ENCODE measurements at regions not wholly inside any gene's neighbourhood (a gene's known extent, or its start where the extent isn't known, plus 50 kb on each side); places are given as distances from the start of the nearest gene placed in this dataset.

DNA sequence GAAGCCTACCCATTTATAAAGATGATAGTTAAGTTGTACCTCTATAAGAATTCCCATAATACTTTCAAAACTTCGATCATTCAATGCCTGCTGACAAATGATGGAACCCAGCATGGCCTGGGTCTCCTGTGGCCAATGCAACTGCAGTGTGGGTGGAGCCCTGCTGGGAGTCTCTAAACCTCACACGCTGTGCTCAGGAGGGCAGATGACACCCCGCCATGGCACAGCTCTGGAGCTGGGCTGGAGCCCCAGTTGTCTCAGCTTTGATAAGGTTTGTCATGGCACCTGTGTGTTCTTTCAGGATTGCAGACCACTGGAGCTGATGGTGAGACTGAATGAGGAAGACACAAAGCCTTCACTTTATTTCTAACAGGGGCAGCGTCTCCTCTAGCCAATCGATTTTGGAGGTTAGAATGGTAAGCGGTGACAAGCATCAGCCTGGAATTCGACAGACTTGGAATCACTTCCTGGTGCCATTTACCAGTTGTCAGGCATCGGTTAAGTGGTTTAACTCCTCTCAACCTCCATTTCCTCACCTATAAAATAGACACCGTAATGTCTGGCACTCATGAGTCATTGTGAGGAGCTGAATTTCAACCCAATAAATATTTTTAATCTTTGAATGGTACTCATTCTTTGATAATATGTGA lies 383.6 kb upstream of the SALL3 start:
- DNase-seq (ENCODE audit: low read depth), result no peak

DNA sequence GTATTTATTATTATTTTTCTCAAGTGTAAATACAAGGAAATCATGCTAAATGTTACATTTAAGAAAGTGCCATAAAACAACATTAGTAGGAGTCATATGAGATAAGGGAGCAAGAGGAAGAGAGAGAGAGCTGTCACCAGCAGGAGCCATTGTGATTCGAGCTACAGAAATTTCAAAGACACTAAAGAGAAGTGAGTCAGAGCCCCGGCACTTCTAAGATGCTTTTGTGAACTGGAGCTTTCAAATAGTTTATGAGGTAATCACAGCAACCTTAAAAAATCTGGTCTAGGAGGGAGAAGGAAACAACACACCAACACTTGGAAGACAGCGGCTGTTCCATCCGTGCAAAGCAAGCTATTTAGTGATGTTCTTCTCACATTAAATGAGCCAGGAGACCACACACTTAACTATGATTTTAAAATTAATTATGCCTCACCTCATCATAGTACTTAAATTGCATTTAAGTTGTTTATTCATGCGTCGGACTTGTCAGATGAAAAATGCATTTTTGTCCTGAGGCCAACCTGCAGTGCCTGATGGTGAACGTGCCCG lies 382.7 kb upstream of the SALL3 start:
- DNase-seq (ENCODE audit: low read depth), result no peak

DNA sequence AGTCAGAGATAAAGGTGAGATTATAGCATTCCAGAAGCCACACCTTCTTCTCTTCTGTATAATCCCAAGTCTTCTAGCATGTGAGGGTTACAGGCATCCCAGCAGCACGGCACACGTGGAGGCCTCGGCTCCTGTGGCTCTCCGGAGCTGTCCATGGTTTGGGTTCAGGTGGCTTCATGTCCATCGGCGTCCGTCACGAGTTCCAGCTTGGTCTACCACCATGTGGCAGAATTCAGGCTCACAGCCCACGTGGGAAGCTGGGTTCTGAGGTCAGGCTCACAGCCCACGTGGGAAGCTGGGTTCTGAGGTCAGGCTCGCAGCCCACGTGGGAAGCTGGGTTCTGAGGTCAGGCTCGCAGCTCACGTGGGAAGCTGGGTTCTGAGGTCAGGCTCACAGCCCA lies 378.3 kb upstream of the SALL3 start:
- DNase-seq (ENCODE audit: low read depth), result no peak

DNA sequence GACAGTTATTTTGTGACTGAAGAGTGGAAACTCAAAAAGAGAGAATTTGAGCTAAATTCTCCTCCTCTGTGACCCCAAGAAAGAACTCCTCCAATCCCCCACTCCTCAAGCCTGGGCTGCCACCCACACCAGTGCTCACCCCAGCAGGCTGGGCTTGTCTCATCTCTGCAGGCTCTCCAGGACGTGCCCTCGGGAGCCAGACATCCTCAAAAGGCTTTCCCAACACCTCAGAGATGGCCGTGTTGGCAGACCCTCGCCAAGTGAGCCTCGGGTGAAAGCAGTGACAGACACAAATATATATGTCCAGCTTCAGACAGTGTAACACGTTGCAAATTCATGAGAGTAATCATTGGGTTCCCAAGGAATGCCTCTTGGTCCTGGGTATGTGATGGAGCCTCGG lies 377.7 kb upstream of the SALL3 start:
- DNase-seq (ENCODE audit: low read depth), result no peak

DNA sequence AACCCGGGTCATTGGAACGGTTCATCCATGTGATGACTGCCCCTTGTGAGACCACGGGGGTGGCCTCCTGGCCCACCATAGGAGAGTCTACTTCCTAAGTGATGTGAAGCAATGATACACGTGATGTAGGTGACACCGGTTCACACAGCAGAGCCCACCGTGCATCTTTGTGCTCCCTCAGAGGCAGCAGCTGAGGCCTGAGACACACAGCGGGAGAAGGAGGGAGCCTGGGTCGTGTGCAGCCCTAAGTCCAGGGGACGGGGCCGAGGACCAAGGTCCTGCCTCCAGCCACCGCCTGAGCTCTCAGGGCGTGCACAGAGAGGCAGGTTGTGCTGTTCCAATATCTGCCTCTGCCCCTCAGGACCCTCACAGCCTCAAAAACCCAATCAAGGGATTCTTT lies 377.2 kb upstream of the SALL3 start:
- no peak for DNase-seq (ENCODE audit: low read depth)

DNA sequence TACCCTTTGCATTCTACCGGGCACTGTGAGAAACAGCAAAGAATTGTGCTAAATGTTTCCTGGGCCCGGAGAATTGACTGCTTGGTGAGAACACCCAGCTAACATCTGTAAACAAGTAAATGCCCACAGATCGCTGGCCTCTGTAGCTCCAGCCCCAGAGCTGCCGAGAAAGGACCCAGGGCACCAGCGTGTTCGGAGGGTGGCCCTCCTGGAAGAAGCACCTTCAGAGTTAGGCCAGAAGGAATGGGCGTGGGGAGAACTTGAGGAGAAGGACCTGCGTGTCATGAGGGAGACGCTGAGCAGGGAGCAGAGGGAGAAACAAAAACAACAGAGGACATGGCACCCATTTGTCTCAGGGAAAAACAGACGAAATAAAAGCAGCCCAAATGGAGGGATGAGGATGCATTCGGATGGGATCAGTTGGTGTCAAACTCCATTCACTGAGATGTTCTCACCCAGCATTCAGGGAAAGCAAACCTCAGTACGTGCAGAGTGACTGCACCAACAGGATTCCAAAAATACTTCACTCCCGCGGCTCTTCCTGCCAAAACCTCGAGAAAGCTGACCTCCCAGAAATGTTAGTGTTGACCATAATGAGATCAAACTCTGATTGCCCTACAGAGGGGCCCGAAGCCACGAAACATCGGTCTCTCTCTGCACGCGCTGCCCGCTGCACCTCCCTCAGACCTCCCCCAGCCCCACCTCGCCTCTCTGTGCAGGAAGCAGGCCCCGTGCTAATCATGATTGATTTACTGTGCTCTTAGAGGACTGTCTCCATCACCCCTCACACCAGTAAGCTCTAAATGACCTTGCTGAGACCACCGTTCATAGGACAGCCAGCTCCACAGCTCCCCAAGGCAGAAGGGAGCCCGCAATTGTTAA lies 376.3 kb upstream of the SALL3 start:
- no peak for DNase-seq (ENCODE audit: low read depth)

DNA sequence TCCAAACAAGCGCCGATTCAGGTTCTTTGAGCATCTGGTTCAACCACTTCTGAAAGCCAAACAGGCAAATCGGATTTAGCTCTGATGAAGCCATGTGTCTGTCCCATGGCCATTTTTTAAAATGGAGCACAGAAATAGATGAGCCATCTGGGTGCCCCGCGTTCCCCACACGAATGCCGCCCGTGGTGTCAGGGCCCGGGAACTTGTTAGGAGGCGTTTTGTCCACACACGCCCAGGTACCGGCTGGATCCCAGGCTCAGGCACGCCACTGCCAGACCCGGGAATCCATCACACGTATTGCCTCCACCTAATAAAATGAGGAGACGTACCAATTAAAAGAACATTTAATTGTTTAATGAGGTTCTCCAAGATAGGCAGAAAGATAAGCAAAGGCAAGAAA lies 374.4 kb upstream of the SALL3 start:
- DNase-seq (ENCODE audit: low read depth), result no peak

DNA sequence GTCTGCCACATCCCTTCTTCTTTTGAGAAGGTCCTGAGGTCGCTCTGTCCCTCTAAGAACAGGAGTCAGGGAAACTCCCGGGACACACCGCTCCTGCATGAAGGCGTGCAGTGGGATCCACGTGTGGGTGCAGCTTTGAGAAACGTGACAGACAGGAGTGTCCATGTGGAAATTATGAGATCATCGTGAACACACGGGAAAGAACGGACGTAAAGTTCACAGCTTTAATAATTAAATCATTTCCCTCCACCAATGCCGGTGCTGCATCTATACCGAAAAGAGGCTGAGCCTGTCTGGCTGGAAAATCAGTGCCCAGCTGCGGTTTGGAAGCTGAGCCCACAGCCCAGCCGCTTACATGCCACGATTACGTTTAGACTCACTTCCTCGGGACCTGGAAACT lies 372.4 kb upstream of the SALL3 start:
- no peak for DNase-seq (ENCODE audit: low read depth)

DNA sequence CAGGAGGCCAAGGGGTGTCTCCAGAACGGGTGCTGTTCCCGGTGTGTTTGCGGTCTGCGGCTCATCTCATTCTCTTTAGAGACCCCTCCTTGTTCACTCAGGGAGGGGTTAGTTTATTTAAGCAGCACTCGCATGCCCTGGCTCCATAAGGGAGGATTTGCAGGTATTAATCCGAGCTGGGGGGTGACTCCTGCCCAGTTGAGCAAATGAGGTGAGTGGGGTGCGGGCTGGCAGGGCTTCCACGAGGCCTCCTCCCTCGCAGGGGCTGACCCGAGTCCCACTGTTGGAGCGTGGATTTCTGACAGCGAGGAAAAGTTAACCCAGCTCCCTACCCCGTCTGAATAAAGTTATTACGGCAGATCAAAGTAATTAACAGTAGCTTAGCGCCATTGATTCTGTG lies 371.8 kb upstream of the SALL3 start:
- no peak for DNase-seq (ENCODE audit: low read depth)

DNA sequence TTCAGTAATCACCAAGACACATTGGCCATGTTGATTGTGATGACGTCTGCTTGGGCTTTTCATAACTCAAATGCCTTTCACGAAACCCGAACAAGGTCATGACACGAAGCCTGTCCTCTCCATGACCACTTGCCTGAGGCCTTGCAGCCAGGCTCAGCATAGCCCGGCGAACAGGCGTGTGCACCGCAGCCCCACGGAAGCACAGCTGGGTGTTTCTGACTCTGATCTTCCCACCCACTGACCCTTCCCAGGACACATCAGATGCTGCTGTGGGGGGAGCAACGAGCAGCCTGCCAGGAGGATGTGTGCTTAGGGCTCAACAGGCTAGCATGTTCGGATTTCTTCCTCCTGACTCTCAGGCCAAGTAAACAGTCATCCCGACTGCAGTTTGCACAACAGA lies 369.4 kb upstream of the SALL3 start:
- no peak for DNase-seq (ENCODE audit: low read depth)

DNA sequence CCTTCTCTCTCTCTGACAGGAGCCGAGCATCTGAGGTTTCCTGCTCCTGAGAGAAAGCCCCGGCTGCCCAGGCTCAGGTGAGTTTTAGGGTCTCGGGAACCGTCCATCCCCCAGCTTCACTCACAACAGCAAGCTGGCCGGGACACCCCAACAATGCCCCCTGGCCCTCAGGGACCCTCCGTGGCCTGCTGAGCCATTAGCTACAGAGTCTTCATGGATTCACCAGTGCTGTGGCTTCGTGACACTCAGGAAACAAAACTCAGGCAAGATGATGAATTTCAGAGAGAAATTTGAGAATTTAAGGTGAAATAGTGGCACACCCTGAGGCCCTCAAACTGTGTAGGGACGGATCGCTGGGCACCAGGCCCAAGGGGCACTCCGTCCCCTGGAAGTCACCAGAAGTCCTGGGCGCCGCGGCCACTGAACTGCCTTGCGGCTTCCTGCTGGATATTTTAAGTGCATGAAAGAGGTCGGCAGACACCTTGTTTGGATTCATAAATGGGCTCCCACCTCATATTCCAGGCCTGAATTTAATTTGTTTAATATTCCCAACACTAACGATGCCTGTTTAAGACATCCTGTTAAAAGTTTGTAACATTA lies 368.3 kb upstream of the SALL3 start:
- no peak for DNase-seq (ENCODE audit: low read depth)

DNA sequence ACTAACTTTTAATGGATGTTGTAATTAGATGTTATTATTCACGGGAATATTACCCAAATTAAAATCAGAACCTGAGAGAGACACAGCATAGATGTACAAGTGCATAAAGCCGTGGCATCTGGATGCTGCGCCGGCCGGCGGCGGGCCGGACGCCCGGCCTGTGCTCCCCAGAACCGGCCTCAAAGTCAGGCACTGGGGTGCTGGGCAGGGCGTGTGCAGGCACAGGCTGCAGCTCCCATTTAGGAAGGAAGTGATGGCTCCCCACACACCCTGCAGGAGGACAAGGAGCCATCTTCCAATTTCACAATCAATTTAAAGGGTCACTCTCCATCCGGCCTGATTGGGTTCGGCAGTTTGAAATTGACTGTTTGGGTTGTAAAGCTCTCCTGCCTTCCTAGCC lies 367.7 kb upstream of the SALL3 start:
- DNase-seq (ENCODE audit: low read depth), result no peak

DNA sequence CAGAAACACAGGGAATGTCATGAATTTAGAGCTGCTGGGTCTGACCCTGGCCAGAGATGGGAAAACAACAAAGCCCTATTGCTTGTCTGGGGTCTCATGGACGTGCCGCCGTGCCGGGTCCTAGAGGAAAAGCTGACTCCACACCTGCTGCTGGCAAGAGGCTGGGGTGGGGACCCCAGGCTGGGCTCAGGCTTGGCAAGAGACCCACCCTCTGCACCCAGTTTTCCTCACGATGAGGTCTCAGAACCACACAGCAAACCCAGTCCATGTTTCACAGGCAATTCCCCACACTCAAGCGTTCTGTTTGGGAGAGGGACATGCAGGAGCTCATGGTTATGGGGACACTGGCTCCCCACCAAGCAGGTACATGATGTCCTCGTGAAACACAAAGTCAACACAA lies 367.3 kb upstream of the SALL3 start:
- DNase-seq (ENCODE audit: low read depth), result no peak

DNA sequence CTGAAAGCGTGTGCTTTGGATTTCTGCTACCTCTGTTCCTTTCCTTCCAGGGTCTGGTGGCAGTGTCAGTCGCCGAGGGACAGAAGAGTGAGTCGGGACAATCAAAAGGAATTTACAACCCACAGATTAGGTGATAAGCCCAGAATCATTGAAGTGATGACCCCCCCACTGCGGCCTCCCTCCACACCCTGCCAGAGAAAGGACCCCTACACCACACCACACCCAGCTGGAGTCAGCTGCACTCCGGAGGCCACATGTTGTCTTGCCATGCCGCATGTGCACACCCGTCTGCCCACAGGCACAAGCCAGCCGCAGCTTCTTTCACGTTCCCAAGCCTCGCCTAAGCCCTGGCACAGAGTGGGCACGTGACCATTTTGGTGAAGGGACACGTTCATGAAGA lies 366.8 kb upstream of the SALL3 start:
- DNase-seq (ENCODE audit: low read depth), result no peak

DNA sequence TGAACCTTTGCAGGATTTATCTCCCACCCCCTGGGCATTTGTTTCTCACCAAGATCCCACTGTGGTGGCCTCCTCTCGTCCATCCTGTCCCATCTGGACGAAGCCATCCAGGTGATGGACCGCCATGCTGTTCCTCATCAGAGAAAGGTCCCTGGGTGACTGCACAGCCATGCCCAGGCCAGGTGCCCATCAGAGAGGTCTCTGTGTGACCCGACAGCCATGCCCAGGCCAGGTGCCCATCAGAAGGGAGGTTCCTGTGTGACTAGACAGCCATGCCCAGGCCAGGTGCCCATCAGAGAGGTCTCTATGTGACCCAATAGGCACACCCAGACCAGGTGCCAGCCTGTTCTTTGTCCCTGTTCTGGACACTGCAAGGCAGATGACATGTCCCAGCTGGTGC lies 360.9 kb upstream of the SALL3 start:
- no peak for DNase-seq (ENCODE audit: low read depth)

DNA sequence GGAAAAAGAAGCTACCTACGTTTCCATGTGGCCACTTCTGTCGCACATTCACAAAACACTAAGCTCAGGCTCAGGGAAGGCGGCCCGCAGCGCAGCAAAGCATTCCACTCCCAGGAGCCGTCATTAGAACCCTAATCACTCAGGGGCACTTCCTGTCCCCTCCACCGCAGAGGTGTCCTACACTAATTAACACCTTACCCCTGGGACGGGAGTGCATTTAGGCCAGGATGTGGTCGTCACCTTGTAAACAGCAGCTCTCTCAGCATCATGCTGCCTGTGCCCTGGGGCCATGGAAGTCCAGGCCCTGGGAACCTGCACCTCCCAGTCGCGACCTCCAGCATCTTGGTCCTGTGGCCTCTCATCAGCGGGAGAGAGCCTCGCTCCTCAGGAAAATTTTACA lies 359.8 kb upstream of the SALL3 start:
- DNase-seq (ENCODE audit: low read depth), result no peak

DNA sequence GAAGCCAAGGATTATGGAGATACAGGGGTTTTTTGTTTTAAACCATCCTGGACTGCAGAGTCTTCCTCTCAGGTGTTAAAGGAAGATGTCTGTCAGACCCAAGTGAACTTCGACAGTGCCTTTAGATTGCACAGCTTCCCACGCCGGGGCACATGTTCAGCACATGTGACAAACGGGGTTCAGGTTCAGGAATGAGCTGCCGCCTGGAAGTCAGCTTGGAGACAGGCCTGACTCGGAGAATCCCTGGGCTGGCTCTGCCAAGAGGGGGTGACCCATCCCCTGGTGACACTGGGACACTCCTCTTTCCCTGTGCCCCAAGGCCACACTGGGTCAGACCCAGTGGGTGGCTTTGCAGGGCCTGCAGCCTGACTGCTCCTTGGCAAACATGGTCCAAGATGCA lies 359.3 kb upstream of the SALL3 start:
- DNase-seq (ENCODE audit: low read depth), result no peak

DNA sequence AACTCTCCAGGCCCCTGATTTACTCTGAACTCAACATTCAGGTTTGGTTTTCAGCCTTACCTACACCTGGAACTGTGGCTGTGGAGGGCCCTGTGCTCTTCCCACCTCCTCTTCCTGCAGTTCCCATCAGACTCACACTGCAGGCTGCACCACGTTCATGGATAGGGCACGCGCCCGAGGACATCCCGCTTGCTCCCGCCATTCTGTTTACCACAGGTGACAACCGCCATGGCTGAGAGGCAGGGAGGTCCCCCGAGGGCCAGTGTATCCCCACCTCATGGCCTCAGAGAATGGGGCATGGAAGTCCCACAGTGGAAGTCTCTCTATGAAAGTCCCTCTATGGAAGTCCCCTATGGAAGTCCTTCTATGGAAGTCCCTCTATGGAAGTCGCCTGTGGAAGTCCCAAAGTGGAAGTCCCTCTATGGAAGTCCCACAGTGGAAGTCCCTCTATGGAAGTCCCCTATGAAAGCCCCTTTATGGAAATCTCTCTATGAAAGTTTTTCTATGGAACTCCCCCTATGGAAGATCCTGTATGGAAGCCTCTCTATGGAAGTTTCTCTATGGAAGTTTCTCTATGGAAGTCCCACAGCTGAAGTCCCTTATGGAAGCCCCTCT lies 358.4 kb upstream of the SALL3 start:
- no peak for DNase-seq (ENCODE audit: low read depth)

DNA sequence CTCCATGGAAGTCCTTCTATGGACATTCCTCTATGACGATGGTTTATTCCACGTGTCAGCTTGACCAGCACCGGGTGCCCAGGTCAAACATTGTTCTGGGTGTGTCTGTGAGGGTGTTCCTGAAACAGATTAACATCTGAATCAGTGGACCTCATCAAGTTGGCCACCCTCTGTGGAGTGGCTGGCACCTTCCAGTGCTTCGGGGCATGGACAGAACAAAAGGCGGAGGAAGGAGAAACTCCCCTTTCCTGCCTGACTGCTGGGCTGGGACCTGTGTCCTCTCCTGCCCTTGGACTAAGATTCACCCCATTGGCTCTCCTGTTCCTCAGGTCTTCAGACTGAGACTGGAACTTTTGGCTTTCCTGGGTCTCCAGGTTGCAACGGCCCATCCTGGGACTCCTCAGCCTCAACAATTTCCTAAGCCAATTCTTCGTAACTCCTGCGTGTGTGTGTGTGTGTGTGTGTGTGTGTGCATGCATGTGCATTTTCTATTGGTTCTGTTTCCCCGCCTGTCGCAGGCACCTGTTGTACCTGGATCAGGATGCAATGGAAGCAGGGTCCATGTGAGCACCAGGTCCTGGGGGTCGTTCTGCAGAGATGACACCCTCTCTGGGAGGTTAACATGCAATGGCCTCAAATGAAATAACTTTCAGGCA lies 357.2 kb upstream of the SALL3 start:
- no peak for DNase-seq (ENCODE audit: low read depth)

DNA sequence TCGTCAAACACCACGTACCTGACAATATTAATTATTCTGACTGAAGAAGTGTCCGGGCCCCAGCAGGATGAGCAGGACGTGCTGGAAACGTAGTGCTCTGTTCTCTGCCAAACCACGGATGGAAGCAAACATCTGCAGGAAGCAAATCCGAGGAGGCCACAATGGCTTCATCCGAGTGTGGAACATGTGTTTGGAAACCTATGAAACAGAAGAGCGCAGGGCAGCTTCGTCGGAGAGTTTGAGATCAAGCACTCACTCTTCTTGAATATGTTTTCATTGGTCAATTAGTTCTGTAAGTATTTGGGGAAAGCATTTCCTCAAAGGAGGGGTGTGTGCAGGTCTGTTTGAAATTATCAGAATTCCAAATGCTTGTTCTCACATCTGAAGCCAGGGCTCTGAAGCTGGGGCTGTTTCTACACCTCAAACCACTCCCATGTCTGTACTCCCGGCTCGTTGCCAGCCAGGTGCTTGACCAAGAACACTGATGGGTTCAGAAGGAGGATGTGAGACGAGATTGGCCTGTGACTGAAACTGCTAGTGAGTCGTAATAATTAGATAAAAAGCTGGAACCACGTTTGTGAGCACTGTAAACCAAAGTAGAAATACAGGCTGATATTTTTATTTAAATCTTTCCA lies 356.6 kb upstream of the SALL3 start:
- DNase-seq (ENCODE audit: low read depth), result no peak

DNA sequence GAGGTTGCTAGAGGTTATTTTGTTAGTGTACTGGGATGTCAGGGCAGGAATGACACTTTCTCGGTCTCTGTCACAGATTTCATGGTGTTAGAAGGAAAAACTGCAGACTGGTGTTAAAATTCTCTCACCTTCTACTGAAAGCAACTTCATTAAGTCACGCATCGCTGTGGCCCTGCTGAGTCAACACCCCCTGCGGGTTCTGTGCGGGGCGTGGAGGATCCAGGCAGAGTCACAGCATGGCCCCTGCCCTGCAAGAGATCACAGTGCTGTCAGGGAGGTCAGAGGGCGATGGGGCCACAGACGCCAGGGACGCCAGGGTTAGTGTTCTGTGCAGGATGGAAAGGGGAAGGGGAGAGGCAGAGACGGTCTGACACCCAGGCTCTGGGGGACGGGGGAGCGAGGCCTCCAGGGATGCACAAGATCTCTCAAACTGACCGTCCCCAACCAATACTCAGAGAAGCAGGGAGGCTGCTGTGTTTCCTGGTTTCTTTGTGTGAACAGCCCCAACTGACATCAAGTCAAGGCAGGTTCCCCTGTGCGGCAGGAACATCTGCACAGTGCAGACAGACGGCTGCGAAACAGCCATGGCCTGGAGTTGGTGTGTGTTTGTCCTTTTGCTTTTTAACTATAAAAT lies 354.9 kb upstream of the SALL3 start:
- DNase-seq (ENCODE audit: low read depth), result no peak

Measured in CMK (cell line).